ENCODE measurements at regions not wholly inside any gene's neighbourhood (a gene's known extent, or its start where the extent isn't known, plus 50 kb on each side); places are given as distances from the start of the nearest gene placed in this dataset.
A peak's percentile ranks its signal among the peaks of the same experiment; 100 is the strongest.
"Not testable (repeated sequence)": the region's sequence is repeated elsewhere in the genome, so short reads cannot be mapped to it uniquely, and the experiment has no call there.

DNA sequence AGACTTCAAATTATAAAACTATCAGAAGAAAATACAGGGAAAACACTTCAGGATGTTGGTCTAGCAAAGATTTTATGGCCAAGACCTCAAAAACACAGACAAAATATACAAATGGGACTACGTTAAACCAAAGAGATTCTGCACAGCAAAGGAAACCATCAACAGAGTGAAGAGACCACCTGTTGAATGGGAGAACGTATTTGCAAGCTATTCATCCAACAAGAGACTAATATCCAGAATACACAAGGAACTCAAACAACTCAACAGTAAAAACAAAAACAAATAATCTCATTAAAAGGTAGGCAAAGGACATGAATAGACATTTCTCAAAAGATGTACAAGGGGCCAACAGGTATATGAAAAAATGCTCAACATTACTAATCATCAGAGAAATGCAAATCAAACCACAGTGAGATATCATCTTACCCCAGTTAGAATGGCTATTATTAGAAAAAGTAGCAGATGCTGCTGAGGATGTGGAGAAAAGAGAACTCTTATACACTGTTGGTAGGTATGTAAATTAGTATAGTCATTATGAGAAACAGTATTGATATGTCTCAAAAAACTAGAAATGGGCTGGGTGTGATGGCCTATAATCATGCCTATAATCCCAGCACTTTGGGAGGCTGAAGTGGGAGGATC, 112.6 kb downstream of the LRIG2 start:
- no peak for DNase-seq

DNA sequence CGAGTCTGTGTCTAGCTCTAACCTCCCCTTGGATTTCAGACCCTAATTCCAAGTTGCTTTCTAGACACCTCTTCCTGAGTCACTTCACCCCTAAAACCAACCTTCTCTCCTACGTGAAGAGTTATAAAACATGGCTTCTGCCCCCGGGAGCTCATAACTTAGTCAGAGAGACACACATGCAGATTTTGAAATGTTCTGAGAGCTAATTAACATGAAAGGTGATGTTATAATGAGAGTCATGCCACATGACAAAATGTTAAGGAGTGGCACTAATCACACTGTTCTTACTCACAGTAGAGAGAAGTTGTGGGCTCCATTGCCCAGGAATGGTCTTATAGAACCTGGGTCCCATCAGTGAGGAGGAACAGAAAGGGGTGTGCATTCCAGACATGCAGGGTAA, 117.1 kb downstream of the LRIG2 start:
- no peak for DNase-seq

DNA sequence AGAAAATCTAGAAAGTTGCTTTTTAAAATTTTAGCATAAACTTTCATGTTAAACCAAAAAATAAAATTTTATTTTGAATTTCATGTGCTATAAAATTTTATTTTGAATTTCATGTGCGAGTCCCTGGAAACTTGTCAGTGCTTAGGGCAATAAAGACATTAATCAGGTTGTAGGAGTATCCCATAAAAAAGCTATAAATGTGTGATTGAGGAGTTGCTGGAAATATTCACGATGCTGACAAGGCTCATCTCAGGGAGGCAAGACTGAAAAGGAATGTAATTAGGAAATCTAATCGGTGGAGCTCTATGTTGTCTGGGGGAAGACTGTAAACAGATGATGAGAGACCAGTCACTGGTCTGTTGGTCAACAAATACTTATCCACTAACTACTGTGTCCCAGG, 117.9 kb downstream of the LRIG2 start:
- DNase-seq = no peak

DNA sequence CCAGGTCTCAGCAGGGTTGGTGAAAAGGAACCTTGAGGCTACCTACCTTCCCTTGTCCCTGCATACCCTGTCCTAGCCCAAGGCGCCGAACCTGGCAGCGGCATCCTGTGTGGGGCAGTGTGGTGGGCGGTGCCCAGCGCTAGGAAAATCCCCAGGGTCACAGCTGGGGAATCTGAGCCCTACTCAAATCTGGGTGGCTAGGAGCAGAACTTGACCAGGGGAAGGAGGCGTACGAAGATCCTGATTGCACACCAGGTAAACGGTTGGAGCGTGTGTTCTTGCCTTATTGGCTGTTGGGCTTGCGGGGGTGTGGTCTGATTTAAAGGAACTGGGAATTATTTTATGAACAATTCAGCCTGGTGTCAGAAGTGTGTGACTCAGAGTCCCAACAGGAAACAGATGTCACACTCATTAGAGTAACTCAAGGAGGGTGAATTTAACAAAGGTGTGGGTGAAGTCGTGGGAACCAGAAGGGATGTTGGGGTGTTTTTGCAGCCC, 118.6 kb downstream of the LRIG2 start:
- no peak for DNase-seq

DNA sequence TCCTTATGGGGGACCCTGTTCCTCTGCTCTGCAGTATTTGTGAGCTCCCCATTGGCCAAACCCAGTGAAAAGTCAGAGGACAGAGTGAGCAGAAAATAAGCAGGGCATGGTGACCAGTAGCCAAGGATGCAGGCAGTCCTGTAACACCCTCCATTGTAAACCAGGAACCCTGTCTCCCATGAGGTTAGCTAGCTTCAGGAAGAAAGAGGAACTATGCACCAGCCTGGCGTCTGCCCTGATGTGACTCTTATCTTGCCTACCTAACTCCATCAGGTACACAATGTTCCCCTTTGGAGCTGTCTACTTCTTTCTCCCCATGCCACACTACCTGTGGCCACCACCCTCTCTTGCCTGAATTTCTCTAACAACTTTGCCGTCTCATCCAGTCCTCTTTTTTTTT, 119.2 kb downstream of the LRIG2 start:
- DNase-seq = no peak

DNA sequence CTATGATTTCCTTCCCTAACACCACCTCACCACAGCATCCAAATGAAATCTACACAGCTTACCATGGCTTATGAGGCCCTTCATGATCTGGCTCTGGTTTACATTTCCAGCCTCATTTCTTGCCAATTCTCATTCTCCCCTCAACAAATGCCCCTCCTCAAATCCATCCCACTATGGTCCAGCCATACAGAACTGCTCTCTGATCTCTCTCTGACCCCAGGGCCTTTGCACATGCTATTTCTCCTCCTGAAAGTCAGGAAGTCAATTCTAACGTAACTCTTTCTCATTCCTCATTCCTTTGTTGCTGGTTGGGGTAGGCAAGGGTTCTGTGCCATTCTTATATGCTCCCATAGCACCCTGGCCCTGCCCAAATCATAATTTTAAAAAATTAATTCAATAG, 120.0 kb downstream of the LRIG2 start:
- no peak for DNase-seq

DNA sequence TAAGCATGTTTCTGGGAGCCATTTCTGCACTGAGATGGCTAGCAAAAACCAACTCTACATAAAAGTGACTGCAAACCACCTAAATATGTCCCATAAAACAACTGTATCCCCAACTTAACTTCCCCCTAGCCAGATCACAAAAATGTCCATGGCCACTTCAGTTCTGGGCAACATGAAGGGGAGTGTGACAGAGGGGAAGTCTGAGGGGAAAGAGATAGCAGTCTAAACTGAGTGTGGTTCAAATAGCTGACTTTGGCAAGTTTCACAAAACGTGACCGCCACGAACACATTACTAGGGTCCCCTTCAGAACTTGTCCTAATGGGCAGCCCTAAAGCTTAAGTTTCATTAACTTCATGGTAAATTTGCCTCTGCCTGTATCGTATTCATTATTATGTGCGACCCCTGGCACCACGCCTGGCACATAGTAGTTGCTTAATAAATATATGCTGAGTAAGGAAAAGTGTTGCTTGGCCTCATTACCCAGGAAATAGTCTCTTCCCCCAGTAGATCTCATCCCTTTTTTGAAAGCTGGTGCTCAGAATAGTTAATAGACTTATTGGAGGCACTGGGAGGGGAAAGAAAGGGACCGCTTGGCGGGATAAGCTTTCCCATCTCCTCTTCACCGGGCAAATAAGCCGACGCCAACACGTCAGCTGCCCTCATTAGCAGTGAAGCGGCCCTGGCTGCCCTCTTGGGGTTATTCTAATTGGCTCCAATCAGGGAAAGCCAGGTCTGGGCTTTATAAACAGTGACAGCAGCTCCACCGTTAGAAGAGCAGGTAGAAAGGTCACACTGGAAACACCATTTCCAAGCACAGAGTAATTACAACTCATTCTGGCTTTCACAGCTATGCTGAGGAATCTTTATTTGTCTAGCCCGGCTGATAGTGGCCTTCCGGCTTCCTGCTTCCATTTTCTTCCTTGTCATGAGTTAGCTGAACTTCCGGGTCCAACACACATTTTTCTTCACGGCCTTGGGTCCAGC, 122.1 kb downstream of the LRIG2 start:
- DNase-seq = no peak

DNA sequence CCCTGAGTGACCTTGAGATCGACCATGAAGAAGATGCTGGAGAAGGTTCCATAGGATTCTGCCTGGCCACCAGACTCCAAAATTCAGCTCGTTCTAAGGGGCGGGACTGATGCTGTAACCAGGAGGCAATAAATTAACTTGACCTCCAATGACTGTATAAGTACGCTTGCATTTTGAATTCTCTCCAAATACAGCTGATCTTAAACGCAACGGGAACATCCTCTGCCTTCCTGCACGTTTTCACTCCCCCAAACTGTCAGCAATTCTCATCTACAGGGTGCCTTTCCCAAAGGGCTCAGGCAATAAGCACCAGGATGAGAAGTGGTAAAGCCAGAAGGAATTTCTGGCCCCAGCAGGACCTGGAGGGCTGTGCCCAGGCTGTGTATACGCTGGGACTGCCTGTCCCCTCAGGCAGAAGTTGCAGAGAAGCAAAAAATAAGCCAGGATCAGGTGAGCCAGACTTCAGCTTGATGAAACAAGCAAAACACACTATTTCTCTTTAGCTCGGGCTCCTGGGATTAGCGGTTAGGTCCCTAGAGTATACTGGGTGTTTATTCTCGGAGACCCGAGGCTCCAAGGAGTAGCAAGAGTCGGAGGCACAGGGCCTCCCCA, 124.8 kb downstream of the LRIG2 start:
- no peak for DNase-seq

DNA sequence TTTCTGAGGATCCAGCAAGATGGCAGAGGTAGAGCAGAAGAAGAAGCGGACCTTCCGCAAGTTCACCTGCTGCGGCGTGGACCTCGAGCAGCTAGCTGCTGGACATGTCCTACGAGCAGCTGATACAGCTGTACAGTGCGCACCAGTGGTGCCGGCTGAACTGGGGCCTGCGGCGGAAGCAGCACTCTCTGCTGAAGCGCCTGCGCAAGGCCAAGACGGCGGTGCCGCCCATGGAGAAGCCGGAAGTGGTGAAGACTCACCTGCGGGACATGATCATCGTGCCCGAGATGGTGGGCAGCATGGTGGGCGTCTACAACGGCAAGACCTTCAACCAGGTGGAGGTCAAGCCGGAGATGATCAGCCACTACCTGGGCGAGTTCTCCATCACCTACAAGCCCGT, 125.8 kb downstream of the LRIG2 start:
- DNase-seq = no peak

DNA sequence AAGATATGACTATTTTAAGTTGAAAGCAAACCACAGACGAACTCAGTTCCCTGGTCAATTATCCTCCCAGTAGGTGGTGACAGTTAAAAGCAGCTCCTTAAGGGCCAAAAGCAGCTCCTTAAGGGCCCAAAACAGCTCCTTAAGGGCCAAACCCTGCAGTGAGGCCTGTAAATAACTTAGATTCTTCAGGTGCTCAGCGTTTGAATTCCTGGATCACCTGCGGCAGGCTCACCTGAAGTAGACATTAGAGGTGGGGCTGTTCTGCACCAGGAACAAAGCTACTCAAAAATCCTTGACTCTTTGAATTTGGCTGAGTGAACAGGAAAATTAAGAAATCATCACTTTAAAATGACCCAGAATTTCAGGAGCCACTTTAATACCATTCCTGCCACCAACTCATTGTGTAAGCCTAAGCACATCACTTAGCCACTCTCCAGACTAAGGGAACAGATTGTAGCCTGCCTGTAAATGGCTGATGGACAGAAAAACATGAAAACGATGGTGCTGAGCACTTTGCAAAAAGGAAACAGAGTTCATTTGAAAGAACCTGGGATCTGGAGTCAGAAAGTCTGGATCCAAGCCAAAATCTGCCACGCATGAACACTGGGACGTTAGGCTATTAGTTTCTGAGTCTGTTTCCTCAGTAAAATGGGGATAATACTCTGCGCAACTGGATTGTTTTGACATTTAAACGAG, 126.9 kb downstream of the LRIG2 start:
- DNase-seq = no peak

DNA sequence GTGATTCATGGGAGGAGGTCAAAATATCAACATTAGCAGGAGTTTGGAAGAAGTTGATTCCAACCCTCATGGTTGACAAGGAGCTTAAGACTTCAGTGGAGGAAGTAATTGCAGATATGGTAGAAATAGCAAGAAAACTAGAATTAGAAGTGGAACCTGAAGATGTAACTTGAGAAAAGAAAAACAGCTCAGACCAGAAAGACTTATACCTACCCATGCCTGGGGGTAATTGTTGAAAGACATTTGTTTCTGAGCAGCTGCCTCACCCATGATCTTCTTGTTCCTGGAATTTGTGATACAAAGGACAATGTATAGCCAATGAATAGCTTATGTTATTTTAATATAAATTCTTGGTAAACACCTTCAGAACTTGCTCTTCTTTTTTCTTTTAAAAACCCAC, 128.6 kb downstream of the LRIG2 start:
- no peak for DNase-seq

DNA sequence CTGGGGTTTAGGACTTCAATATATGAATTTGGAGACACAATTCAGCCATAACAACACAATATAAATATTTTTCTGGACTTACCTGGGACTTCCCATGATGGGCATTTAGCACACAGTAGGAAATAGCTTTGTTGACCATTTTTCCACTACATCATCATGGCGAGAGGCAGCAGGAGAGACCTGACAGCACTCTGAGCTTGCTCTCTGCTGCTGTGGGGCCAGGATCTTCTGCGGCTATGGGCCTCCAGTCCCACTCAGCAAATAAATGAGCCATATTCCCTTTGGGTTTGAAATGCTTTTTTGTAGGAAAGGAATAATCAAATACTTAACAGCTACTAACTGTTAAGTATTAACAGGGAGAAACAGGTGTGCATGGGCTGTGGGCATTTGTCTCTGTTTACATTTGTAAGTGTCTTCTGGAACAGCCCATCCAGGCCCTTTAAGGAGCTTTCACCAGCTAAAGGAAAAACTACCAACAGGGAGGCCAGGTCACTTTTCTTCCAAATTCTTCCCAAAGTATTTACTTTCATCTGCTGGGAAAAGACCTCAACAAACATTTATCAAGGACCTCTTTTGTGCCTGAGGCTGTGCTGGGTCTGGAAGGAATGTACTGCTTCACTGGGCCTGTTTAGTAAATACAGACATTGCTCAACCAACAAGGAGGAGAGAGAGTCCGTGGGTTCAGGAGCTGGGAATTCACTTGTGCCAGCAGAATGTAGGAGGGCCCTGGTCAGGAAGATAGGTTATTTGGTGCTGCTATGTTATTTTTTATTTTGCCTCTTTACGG, 133.2 kb downstream of the LRIG2 start:
- DNase-seq = no peak

DNA sequence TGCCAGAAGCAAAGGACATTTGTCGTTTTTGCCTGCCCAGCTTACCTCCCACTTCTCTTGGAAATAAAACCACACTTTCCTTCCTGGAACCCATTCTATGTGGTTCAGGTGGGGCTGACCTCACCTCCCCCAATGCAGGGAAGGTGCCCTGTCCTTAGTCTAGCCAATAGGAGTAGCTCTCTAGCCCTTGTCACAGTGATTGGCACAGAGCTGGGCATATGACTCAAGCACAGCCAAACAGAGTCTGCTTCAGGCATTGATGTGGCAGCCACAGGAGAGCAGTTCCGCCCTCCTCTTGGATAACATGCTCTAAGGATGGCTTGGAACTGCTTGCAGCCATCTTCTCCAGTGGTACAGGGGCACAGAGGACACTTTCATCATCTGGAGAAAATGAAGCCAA, 134.0 kb downstream of the LRIG2 start:
- peak; percentile 4 for DNase-seq

DNA sequence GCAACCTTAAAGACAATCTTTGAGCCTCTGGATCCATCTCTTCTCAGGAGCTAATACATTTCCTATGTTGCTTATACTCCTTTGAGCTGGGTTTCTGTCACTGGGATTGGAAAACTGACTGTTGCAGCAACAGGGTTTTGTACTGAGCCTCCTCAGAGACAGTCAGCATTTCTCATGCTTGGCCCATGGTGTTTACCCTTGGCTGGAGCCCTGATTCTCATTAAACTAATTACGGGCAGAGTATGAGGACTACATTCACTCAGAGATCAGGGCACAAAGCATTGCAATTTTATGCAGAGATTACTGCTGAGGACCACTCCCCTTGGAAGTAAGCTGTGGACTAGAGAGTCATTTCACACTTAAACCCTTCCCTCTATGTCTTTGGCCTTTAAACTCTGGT, 134.5 kb downstream of the LRIG2 start:
- DNase-seq = no peak

DNA sequence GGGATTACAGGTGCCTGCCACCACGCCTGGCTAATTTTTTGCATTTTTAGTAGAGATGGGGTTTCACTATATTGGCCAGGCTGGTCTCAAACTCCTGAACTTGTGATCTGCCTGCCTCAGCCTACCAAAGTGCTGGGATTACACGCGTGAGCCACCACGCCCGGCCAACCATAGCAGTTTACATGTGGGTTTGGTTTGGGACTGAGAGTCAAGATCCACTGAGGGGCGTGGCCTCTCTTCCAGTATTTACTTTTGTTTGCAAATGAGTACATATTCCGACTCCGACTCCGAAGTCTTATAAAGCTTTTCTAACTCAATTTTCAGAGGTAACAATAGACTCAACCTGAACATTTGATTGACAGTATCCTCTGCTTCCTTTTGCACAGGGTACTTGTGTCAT, 135.4 kb downstream of the LRIG2 start:
- not testable (repeated sequence) for DNase-seq

DNA sequence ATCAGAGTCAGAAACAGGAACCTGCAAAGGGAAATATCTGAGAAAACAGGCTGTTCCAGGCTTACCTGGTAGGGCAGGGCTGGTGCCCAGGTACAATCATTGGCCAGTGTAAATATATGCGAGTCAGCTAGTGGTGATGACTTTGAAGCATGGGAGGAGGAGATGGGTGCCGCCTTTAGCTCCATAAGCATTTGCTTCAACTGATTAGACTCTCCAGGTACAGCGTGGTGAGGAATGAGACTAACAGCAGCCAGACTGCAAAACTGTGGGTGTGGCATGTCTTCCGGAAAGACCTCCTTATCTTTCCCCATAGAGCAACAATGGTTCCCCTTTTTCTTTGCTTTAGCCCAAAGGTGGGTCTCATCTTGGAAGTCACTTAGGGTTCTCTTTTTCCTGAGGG, 137.2 kb downstream of the LRIG2 start:
- DNase-seq = no peak

DNA sequence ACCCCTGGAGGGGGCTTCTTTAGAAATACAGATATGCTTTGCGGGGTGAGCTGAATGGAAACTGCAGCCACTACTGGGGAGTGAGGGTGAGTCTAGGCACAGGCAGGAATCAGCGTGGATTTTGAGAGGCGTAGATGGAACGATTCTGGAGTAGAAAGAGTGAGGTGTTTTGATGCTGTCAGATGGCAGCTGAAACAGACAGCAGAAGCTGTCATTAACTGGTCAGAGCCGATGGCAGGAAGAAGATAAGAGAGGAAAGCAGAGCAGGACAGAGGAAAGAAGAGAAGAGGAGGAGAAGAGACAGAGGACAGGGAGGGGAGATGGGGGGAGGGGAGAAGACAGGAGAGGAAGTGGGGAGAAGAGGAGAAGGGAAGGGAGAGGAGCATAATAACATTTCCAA, 138.5 kb downstream of the LRIG2 start:
- no peak for DNase-seq

DNA sequence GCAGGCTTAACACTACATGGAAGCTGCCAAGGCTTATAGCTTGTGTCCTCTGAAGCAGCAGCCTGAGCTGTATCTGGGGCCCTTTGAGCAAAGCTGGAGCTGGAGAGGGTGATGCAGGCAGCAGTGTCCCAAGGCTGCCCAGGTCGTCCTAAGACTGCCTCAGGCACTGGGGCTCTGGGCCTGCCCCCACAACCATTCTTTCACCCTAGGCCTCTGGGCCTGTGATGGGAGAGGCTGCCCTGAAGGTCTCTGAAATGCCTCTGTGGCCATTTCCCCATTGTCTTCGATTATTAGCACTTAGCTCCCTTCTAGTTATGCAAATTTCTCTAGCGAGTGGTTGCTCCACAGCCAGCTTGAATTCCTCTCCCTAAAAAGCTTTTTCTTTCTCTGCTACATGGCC, 142.0 kb downstream of the LRIG2 start:
- DNase-seq = no peak

DNA sequence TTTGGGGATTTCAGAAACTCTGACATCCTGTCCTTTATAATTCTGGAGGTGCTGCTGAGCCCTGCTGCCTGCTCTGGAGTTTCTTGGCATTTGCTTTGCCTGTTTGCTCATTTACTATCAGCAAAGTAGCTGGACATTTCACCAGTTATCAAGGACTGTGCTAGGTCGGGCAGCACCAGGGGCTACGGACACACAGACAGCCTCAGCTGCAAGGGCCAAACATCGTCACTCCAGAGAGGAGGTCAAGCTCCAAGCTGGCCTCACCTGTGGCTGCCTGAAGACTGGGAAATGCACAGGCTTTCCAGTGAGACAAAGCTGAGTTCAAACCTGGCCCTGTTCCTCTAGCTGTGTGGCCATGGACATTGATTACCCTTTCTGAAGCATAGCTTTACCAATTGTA, 143.7 kb downstream of the LRIG2 start:
- DNase-seq = no peak

DNA sequence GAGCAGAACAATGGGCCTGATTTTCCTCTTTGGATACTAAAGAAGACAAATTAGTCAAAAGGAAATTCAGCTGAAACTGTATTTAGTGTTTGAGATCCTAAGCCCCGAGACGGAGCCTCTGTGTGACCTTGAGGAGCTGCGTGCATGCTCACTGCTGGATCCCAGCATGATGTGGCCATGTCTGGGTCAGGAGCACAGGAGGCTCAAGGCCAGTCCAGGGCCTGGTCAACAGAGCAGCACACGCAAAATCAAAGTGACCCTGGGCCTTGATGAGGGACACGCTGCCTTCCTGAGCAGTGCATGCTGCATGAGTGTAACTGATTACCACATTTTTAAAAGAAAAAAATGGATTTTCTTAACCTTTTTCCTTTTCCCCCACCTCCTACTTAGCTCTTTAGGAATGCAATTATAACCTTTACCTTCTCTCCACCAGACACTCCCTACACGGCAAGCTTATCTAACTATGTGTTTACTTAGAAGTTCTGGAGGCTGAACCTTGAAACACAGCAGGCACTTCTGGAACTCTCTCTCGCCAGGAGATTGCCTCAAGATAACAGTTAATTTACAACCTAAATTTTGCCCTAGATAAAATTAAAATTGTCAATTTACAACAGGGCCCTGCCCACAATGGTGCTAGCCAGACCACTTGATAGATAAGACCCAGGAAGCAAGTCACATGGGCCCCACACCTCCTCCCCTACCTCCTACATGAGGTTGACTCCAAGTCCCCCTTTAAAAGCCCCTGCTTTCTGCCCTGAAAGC, 144.6 kb downstream of the LRIG2 start:
- no peak for DNase-seq

DNA sequence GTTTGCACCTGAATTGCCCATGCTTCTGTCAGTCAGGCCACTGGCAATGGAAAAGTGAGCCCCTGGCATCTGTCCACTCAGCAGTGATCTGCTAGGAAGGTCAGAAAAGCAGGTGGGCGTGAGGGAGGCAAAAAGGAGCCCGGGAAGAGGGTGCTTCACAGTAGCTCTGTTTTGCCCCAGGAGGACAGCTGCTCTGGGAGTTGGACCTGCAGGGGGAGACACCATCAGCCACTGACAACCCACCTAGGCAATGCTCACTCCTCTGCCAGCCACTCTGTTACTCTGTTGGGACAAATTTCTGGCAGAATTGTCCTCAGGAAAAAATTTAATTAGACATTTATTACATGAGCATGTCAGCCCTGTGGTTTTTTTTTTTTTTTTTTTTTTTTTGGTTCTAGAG, 146.4 kb downstream of the LRIG2 start:
- DNase-seq = no peak

DNA sequence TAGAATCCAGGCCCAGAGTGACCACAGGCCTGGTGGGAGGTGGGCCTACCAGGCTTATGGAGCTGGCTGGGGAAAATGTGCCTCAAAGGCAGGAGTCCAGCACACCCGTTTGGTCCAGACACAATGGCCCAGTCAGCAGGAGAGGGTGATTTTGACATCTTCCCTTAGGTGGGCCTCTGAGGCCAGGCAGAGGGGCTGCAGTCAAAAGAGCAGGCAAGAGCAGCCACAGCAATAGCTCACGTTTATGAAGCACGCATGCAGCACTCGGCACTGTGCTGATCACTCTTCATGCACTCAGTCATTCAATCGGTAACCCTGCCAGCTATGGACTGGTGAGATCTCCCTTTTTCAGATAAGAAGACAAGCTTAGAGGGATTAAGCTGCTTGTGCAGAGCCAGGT, 146.8 kb downstream of the LRIG2 start:
- no peak for DNase-seq

All from NCI-H510A (cell line).